Stimulated activated CD4-positive, alpha-beta T cell treated with anti-CD3 and anti-CD28 coated beads, Interleukin-2, amount 100 ng/mL, for 48 hours (primary cell): ENCODE measurements at regions not wholly inside any gene's neighbourhood (a gene's known extent, or its start where the extent isn't known, plus 50 kb on each side); places are given as distances from the start of the nearest gene placed in this dataset.

Experiments
- DNase-seq, 2 donors: peaks; one replicate each; pipeline ENCODE4 v3.0.0-alpha.2; 2020

- no peak for DNase-seq
Measured at GRCh38 chr6:138011413-138011812, 95.8 kb downstream of the PERP start.

- no peak for DNase-seq
Measured at GRCh38 chr6:138012682-138013081, 94.5 kb downstream of the PERP start.

- DNase-seq, result no peak
Measured at GRCh38 chr6:138013959-138014358, 93.3 kb downstream of the PERP start.

GRCh38 chr6:138017166-138017757 lies 90.0 kb downstream of the PERP start:
- DNase-seq, result no peak

GRCh38 chr6:138018297-138018696 lies 88.9 kb downstream of the PERP start:
- DNase-seq, result no peak

- DNase-seq, result no peak
Measured at GRCh38 chr6:138025528-138025978, 81.7 kb downstream of the PERP start.

GRCh38 chr6:138026342-138026741 lies 80.9 kb downstream of the PERP start:
- DNase-seq, result no peak

- DNase-seq, result no peak
Measured at GRCh38 chr6:138028893-138029292, 78.3 kb downstream of the PERP start.

- DNase-seq, result no peak
Measured at GRCh38 chr6:138030872-138031271, 76.3 kb downstream of the PERP start.

- DNase-seq, result no peak
Measured at GRCh38 chr6:138031417-138031816, 75.8 kb downstream of the PERP start.

- DNase-seq, result no peak
Measured at GRCh38 chr6:138031850-138032249, 75.4 kb downstream of the PERP start.

- no peak for DNase-seq
Measured at GRCh38 chr6:138032571-138032970, 74.6 kb downstream of the PERP start.

- no peak for DNase-seq
Measured at GRCh38 chr6:138034229-138034628, 73.0 kb downstream of the PERP start.

- DNase-seq, result no peak
Measured at GRCh38 chr6:138035070-138035469, 72.1 kb downstream of the PERP start.

- no peak for DNase-seq
Measured at GRCh38 chr6:138036111-138036510, 71.1 kb downstream of the PERP start.

GRCh38 chr6:138037009-138037504 lies 70.2 kb downstream of the PERP start:
- no peak for DNase-seq

GRCh38 chr6:138038142-138038870 lies 68.9 kb downstream of the PERP start:
- DNase-seq, result no peak
